Nucleus accumbens (tissue), 56 donors: ENCODE measurements at regions not wholly inside any gene's neighbourhood (a gene's known extent, or its start where the extent isn't known, plus 50 kb on each side); places are given as distances from the start of the nearest gene placed in this dataset.
A peak's percentile ranks its signal among the peaks of the same experiment; 100 is the strongest.

Source experiments
- DNase-seq, 56 donors: peaks; one replicate each; lab custom pipeline; 2025; lab: John Stamatoyannopoulos, UW

- DNase-seq, result no peak
Observed at GRCh38 chr3:30162579-30162978, 443.8 kb upstream of the TGFBR2 start.

- DNase-seq, result no peak
Observed at GRCh38 chr3:30166535-30166934, 439.9 kb upstream of the TGFBR2 start.

DNA sequence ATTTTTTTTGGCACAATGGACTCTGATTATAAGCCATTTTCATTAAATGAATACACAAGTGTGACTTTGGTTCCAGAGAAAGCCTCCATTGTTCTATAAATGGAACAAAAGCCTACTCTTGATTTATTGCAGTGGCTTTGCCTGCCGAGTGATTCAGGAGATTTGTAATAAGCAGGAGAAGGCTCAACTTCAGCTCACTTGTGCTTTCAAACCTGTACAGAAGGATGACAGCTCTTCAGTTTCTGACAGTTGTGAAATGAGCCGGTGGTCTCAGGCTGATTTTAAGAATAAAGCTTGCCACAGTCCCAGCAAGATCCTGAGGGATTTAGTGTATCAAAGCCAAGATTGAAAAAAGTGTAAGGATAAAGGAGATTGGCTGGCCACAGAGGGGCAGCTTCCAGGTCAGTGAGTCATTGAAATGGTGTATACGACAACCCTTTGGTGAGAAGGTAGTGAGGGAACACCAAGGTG, 438.8 kb upstream of the TGFBR2 start:
- peak in 9 of 56 donors; percentile 1 to 21 (median 5) for DNase-seq

DNA sequence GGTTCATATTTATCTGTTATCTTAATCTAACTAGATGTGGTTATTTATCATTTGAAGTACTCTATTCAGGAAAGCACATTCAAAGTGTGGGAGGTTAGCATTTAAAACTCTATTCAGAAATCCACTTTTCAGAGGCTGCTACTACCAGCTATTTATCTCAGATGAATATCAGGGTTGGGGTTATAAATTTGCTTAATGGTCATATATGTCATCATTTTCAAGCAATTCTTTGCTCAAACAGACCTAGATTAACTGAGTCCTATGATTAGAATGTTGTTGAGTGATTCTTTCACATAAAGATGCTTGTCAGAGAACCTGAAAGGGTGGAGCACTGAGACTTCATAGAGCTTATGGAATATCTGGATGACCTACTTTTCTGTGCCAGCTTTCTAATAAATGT, 436.9 kb upstream of the TGFBR2 start:
- DNase-seq, result no peak

GRCh38 chr3:30170681-30171438, 435.5 kb upstream of the TGFBR2 start:
- DNase-seq, result no peak

GRCh38 chr3:30174357-30174756, 432.0 kb upstream of the TGFBR2 start:
- no peak for DNase-seq

- no peak for DNase-seq
Observed at GRCh38 chr3:30180310-30181177, 425.9 kb upstream of the TGFBR2 start.

DNA sequence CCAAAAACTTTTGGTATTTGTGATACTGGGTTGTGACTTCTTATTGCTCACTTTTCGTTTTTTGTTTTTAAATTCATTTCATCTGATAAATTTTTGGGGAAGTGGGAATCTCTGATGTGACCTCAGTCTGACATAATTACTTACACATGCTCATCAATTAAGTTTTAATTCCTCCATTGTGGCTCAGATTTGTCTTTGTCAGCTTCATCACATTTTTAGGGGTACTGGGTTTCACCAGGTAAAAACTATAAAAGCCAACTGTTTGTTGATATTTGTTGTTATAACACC, 425.3 kb upstream of the TGFBR2 start:
- no peak for DNase-seq

DNA sequence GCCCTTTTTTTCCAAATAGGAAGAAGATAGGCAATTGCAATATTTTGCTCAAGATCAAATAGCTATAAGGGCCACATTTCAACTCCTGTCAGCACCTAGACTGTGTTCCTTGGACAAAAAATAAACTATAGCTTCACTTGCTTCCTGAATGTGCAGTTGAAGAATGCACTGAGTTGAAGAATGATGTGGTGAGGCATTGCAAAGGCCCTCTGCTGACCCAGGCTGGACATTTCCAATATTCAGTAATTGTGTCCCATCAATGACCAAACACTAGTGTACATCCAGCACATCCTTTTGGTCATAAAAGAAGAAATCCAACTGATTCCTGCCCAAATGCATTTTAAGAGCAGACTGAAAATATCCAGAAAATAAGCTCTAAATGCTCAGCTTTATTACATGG, 424.8 kb upstream of the TGFBR2 start:
- DNase-seq, result no peak

DNA sequence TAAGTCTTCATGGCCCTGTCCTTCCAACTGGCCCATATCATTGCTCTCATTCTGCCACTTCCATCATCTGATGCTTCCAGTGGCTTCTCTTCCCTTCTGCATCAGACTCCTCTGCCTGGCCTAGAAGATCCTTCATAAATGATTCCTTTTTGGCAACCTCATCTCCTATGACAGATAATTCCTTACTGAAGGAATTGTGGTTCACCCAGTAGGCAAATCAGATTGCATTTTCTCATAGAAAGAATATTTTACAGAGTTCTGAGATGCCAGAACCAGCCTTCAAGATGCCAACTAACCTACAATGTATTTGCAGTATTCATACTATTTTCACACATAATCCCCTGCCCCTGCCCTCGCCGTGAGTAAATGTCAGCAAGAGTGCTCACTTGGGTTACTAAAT, 423.0 kb upstream of the TGFBR2 start:
- DNase-seq, result no peak

GRCh38 chr3:30184091-30184810, 422.1 kb upstream of the TGFBR2 start:
- no peak for DNase-seq

DNA sequence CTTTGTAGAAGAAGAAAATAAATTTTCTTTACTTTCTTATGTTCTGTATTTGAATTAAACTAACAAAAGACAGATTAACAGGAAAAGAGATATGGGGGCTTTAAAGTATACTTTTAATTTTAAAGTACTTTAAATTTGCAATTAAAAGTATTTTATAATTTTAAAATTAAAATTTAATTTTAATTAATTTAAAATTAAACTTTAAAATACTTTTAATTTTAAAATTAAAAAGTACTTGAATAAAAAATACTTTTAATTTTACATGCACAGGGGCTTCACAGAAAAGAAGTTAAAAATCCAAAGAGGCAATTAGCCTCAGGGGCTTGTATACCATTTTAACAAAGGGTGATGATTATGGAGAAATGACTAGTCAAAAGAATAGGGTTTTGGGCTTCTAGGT, 420.5 kb upstream of the TGFBR2 start:
- no peak for DNase-seq

- no peak for DNase-seq
Observed at GRCh38 chr3:30186741-30187219, 419.6 kb upstream of the TGFBR2 start.

- no peak for DNase-seq
Observed at GRCh38 chr3:30187366-30187765, 419.0 kb upstream of the TGFBR2 start.

DNA sequence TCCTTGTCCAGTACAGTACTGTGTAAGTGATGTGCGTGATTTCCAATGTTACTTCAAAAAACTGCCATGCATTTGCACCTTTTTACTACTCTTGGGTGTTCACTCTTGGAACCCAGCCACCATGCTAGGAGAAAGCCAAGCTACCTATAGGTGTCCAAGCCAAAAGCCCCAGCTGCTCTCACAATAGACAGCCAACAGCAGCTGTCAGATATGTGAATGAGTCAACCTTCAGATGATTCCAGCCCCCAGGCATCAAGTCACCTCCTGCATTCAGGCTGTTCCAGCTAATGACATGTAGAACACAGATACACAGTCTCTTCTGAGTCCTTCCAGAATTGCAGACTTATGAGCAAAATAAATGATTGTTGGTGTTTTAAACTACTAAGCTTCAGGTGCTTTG, 417.7 kb upstream of the TGFBR2 start:
- no peak for DNase-seq

- no peak for DNase-seq
Observed at GRCh38 chr3:30189900-30190299, 416.5 kb upstream of the TGFBR2 start.

- DNase-seq, result no peak
Observed at GRCh38 chr3:30193625-30194044, 412.8 kb upstream of the TGFBR2 start.

DNA sequence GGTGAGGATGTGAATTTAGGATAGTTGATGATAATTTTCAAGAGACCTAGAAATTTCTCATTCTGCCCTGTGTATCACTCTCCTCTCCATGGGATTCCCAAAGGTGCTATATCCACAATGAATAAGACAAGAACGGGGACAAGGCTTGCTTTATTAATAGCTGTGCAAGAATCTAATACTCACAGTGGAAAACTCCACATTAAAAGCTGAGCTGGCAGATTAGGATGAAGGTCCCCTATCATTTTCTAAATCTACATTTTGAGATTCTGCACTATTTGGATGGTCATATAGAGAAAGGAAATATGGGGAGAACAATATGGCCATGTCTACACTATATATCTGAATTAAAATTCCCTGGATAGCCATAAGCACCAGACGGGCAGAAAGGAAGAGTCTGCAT, 411.0 kb upstream of the TGFBR2 start:
- DNase-seq, result no peak

DNA sequence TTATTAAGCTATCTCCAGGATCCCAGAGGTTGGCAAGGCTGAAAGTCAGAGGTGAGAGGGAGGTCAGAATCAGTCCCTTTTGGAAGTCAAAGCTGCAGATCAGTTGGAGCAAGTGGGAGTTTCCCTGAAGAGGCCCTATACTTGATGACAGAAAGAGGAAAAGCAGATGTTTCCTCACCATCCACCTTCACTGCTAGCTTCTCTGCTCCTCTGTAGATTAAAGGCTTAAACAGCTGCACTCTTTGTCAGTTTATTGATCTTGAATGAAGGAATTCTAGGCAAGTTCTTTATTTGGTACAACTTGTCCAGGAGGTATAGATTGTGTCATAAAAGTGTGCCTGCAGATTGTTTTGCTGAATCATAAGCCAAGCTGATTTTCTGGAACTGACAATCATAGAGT, 408.2 kb upstream of the TGFBR2 start:
- DNase-seq, result no peak

DNA sequence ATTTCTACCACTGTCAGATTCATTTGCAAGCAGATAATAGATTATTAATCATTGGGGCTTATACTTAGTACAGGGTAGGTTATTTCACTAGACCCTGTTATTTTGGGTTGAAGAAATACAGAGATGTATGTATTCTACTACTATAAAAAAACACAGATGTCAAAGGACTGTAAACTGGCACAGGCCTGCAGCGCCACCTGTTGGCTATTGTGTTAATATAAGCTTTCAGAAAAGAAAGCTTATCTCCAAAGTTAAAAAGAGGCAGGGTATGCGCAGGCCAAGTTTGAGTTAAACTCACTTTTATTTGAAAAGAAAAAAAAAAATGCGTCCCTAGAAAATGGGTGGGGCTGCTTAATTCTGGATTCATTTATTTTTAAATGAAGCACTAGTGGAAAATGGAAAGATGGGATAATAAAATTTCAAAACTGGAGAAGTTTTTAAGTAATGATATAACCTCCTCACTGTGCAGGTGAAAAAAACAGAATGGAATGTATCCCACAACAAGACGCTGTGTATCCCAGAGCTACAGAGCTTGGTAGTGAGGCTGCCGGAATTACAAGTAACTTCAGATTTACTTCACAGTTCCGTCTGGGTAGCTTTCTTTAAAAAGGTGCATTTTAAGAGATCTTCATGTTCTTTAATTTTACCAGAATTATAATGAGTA, 407.2 kb upstream of the TGFBR2 start:
- peak in 42 of 56 donors; percentile 0 to 84 (median 26) for DNase-seq

DNA sequence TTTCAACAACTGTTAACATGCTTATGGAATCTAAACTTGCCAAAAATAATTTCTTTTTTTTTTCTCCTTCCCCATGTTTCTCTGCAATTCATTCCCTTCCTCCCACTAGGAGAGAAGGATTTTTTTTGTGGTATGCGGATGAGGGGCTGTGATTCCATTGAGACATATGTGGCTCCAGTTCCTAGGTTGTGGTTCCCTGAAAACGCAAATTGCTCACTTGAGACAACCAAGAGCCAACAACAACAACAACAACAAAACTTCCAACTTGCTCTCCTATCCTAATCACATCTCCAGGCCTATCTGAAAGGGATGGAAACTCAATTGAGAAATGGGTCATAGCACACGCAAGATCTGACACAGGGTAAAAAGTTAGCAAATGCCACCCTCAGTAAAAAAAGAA, 406.5 kb upstream of the TGFBR2 start:
- no peak for DNase-seq
